ENCODE measurements at regions not wholly inside any gene's neighbourhood (a gene's known extent, or its start where the extent isn't known, plus 50 kb on each side); places are given as distances from the start of the nearest gene placed in this dataset.

- DNase-seq (ENCODE audit: low spot score): no peak
These were observed 140.2 kb upstream of the MOCS1 start for GRCh38 chr6:40074306-40075055.

- no peak for DNase-seq (ENCODE audit: low spot score)
These were observed 132.1 kb upstream of the MOCS1 start for GRCh38 chr6:40066372-40066771.

DNA sequence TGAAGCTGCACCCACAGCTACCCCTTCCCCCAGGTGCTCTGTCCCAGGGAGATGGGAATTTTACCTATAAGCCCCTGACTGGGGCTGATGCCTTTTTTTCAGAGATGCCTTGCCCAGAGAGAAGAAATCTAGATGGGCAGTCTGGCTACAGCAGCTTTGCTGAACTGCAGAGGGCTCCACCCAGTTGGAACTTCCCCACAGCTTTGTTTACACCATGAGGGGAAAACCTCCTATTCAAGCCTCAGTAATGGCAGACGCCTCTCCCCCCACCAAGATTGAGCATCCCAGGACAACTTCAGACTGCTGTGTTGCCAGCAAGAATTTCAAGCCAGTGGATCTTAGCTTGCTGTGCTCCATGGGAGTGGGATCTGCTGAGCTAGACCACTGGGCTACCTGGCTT lies 122.6 kb upstream of the MOCS1 start:
- DNase-seq (ENCODE audit: low spot score): no peak

DNA sequence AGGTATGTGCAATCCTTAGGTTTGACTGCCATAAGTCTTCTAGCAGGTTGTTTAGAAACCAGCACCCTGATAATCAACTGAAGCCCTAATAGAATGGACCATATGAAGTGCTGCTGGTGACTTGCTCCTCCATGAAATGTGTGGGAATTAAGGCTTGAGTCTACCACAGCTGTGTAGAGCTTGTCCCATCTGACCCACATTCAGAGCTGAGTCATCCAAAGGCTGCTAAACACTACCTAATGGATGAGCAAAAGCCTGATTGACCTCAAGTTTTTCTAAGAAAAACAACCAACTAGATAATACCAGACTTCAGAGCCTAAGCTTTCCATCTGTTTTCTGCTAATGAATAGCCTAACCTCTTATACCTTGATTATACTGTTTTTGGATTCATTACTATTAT lies 120.3 kb upstream of the MOCS1 start:
- no peak for DNase-seq (ENCODE audit: low spot score)

- DNase-seq (ENCODE audit: low spot score): no peak
These were observed 119.9 kb upstream of the MOCS1 start for GRCh38 chr6:40054186-40054585.

DNA sequence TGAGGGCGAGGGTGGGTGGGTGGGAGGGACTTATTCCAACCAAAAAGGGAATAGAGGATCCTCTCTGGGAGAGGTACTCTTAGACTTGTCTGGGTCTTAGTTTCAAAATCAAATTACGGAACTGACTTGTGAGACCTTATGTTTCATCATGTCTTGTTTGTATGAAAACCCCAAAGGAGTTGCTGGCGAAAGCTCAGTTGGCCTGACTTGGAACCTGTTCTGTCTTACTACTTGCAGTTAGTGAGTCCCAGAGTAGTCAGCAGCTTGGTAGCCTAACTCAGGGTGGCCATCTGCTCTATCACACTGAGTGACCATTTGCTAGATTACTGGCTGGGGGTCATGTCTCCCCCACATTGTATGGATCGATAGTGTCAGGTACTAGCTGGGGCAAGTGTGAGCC lies 114.9 kb upstream of the MOCS1 start:
- DNase-seq (ENCODE audit: low spot score): no peak

DNA sequence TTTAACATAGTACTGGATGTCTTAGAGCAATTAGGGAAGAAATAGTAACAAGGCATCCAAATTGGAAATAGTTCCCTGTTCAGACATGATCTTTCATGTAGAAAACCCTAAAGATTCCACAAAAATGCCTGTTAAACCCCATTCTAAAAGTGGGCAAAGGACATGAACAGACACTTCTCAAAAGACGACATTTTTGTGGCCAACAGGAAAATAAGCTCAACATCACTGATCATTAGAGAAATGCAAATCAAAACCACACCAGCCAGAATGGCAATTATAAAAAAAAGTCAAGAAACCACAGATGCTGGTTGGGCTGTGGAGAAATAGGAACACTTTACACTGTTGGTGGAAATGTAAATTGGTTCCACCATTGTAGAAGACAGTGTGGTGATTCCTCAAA lies 109.9 kb upstream of the MOCS1 start:
- DNase-seq (ENCODE audit: low spot score): no peak

- no peak for DNase-seq (ENCODE audit: low spot score)
These were observed 108.0 kb upstream of the MOCS1 start for GRCh38 chr6:40042232-40042631.

- no peak for DNase-seq (ENCODE audit: low spot score)
These were observed 104.8 kb upstream of the MOCS1 start for GRCh38 chr6:40039042-40039441.

GRCh38 chr6:40038626-40039025 lies 104.4 kb upstream of the MOCS1 start:
- DNase-seq (ENCODE audit: low spot score): no peak

GRCh38 chr6:40037271-40037670 lies 103.0 kb upstream of the MOCS1 start:
- DNase-seq (ENCODE audit: low spot score): no peak

DNA sequence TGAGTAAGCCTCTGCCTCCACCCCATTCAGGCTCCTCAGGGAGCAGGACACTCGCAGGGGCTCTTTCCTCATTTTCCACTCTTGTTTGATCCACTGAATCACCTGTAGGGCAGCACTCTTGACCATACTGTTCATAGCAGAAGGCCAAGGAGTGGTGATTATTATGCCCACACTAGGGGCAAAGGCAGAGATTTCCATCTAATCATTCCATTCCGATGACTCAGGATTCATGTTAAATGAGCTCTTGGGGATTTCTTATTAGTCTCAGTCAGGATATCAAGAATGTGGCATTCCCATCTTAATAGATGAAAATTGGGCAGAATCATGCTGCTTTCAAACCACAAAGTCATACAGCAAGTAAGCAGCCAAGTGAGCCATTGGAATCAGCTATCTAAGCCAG lies 101.9 kb upstream of the MOCS1 start:
- no peak for DNase-seq (ENCODE audit: low spot score)

- no peak for DNase-seq (ENCODE audit: low spot score)
These were observed 94.2 kb upstream of the MOCS1 start for GRCh38 chr6:40028449-40028848.

DNA sequence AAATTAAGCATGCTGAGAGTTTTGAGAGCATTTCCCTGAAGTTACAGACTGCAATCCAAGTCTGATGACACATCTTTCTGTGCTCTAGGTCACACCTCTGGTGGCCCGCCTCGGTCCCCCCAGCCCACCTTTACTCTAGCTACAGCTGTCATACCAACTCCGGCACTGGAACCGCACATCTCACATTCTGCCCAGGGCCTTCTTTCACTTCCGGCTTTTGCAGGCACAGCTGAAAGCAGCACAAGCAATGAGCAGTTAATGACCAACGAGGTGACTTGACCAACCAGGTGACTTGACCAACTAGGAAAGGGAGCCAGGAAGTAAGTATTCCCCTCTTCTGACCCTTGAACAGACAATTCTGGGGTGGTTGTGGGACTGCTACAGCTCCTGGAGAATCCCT lies 88.6 kb upstream of the MOCS1 start:
- no peak for DNase-seq (ENCODE audit: low spot score)

GRCh38 chr6:40020166-40020565 lies 85.9 kb upstream of the MOCS1 start:
- DNase-seq (ENCODE audit: low spot score): no peak

GRCh38 chr6:40015530-40015929 lies 81.3 kb upstream of the MOCS1 start:
- no peak for DNase-seq (ENCODE audit: low spot score)

GRCh38 chr6:40011844-40012243 lies 77.6 kb upstream of the MOCS1 start:
- DNase-seq (ENCODE audit: low spot score): no peak

- DNase-seq (ENCODE audit: low spot score): no peak
These were observed 66.8 kb upstream of the MOCS1 start for GRCh38 chr6:40000964-40001515.

DNA sequence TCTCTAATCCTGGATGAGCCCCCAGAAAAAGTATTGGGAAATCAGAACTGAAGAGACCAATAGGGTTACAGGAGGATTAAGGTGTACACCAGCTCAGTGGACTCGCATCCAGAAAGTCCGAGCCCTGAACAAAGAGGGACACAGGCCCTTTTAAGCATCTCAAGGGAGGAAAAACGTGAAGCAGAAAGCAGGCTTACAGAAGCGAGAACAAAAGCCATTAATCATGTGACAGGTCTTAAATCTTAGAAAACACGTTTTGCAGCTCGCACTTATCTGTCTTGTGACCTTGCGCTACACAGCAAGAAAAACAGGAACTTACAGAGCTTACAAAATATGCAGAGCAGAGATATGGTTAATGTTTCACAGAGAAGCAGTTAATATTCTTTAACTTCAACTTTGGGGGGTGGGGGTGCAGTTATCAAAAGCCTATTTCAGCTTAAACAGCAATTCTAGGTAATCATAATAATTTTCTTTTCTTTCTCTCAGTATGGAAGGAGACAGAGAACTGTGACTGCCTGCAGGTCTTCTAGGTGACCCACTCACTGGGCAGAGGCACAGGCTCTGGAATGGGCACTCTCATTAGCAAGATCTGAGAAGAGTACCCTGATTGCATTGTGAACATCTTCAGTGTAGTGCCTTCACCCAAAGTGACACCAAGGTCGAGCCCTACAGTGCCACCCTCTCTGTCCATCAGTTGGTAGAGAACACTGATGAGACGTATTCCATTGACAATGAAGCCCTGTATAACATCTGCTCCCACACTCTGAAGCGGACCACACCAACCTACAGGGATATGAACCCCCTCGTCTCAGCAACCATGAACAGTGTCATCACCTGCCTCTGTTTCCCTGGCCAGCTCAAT lies 65.0 kb upstream of the MOCS1 start:
- no peak for DNase-seq (ENCODE audit: low spot score)

GRCh38 chr6:39998126-39998525 lies 63.9 kb upstream of the MOCS1 start:
- DNase-seq (ENCODE audit: low spot score): no peak

DNA sequence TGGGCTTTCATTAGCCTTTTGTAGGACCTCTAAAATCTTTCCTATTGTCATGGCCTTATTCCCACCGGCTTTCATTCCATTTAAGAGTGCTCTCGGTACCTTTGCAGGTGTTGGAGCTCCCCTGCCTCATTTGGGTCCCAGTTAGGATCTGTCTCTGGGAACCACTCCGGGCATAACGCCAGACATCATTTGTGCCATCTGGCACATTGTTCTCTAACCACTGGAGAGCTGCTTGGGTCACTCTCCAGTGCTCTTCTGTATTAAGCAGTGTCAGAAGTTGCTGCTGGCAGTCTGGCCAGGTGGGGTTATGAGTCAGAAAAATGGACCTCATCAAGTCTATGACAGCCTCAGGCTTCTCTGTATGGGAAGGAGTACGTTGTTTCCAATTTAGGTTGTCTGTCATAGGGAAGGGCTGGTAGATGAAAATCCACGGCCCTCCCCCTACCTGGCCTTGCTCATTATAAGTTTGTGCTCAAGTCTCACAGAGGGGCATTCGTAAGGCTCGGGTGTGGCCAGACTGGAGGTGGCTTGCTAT lies 62.9 kb upstream of the MOCS1 start:
- DNase-seq (ENCODE audit: low spot score): no peak

- DNase-seq (ENCODE audit: low spot score): no peak
These were observed 61.4 kb upstream of the MOCS1 start for GRCh38 chr6:39995633-39996032.

Data from COLO829 (cell line).